ENCODE measurements at regions not wholly inside any gene's neighbourhood (a gene's known extent, or its start where the extent isn't known, plus 50 kb on each side); places are given as distances from the start of the nearest gene placed in this dataset.

- Histone ChIP-seq H3K27ac (no peak overlapping the region), H3K4me3 (IDR thresholded peaks at IDR 0.05; ENCODE audit: insufficient read depth, low read depth, low read length) (no peak overlapping the region), H3K4me1 (ENCODE audit: low read depth, poor library complexity, severe bottlenecking) (no peaks in the 10 kb centered on the region), H4K20me1 (ENCODE audit: insufficient read depth) (no peaks in the 10 kb centered on the region), H3K36me3 (ENCODE audit: insufficient read depth) (no peaks in the 10 kb centered on the region), H3K9ac (no peak overlapping the region), H3K4me2 (no peak overlapping the region), H3K79me2 (ENCODE audit: insufficient read depth, low read depth) (no peaks in the 10 kb centered on the region), H2AFZ (ENCODE audit: low read depth) (no peak overlapping the region), H3K27me3 (ENCODE audit: insufficient read depth, low read depth) (no peaks in the 10 kb centered on the region)
- no peak for TF ChIP-seq CTCF (conservative IDR thresholded peaks at IDR 0.05; ENCODE audit: low read depth, low read length)
Measured at GRCh38 chr4:123984886-123985285, 588.3 kb downstream of the SPRY1 start.

- Histone ChIP-seq H3K9ac (no peak overlapping the region), H3K4me1 (ENCODE audit: low read depth, poor library complexity, severe bottlenecking) (no peaks in the 10 kb centered on the region), H3K4me3 (IDR thresholded peaks at IDR 0.05; ENCODE audit: insufficient read depth, low read depth, low read length) (no peak overlapping the region), H4K20me1 (ENCODE audit: insufficient read depth) (no peaks in the 10 kb centered on the region), H2AFZ (ENCODE audit: low read depth) (no peak overlapping the region), H3K27me3 (ENCODE audit: insufficient read depth, low read depth) (no peaks in the 10 kb centered on the region), H3K4me2 (no peak overlapping the region), H3K36me3 (ENCODE audit: insufficient read depth) (no peaks in the 10 kb centered on the region), H3K79me2 (ENCODE audit: insufficient read depth, low read depth) (no peaks in the 10 kb centered on the region), H3K27ac (no peak overlapping the region)
- TF ChIP-seq CTCF (conservative IDR thresholded peaks at IDR 0.05; ENCODE audit: low read depth, low read length), result no peak
Measured at GRCh38 chr4:123986268-123986798, 589.7 kb downstream of the SPRY1 start.

- Histone ChIP-seq H3K4me1 (ENCODE audit: low read depth, poor library complexity, severe bottlenecking) (no peaks in the 10 kb centered on the region), H2AFZ (ENCODE audit: low read depth) (no peak overlapping the region), H3K36me3 (ENCODE audit: insufficient read depth) (no peaks in the 10 kb centered on the region), H4K20me1 (ENCODE audit: insufficient read depth) (no peaks in the 10 kb centered on the region), H3K27me3 (ENCODE audit: insufficient read depth, low read depth) (no peaks in the 10 kb centered on the region), H3K79me2 (ENCODE audit: insufficient read depth, low read depth) (no peaks in the 10 kb centered on the region), H3K4me2 (no peak overlapping the region), H3K9ac (no peak overlapping the region), H3K4me3 (IDR thresholded peaks at IDR 0.05; ENCODE audit: insufficient read depth, low read depth, low read length) (no peak overlapping the region), H3K27ac (no peak overlapping the region)
- no peak for TF ChIP-seq CTCF (conservative IDR thresholded peaks at IDR 0.05; ENCODE audit: low read depth, low read length)
Measured at GRCh38 chr4:123987408-123987807, 590.8 kb downstream of the SPRY1 start.

- Histone ChIP-seq H3K27me3 (ENCODE audit: insufficient read depth, low read depth) (no peaks in the 10 kb centered on the region), H3K4me1 (ENCODE audit: low read depth, poor library complexity, severe bottlenecking) (no peaks in the 10 kb centered on the region), H3K36me3 (ENCODE audit: insufficient read depth) (no peaks in the 10 kb centered on the region), H3K9ac (no peak overlapping the region), H3K79me2 (ENCODE audit: insufficient read depth, low read depth) (no peaks in the 10 kb centered on the region), H3K4me3 (IDR thresholded peaks at IDR 0.05; ENCODE audit: insufficient read depth, low read depth, low read length) (no peak overlapping the region), H3K4me2 (no peak overlapping the region), H3K27ac (no peak overlapping the region), H2AFZ (ENCODE audit: low read depth) (no peak overlapping the region), H4K20me1 (ENCODE audit: insufficient read depth) (no peaks in the 10 kb centered on the region)
- no peak for TF ChIP-seq CTCF (conservative IDR thresholded peaks at IDR 0.05; ENCODE audit: low read depth, low read length)
Measured at GRCh38 chr4:123990310-123990870, 593.8 kb downstream of the SPRY1 start.

Measured in KMS-11 (cell line).